GM19351 (cell line): ENCODE measurements at regions not wholly inside any gene's neighbourhood (a gene's known extent, or its start where the extent isn't known, plus 50 kb on each side); places are given as distances from the start of the nearest gene placed in this dataset.
"Not testable (repeated sequence)": the region's sequence is repeated elsewhere in the genome, so short reads cannot be mapped to it uniquely, and the experiment has no call there.

ENCODE experiments used
- ATAC-seq: cut with Tn5 transposase; IDR thresholded peaks from one replicate; pipeline ENCODE4 v1.9.1; 2021; ENCODE audit warnings: mild to moderate bottlenecking, moderate library complexity; ENCODE audit not compliant: unreplicated experiment

- no peak for ATAC-seq
Observed at GRCh38 chr18:75860166-75860565, 432.7 kb upstream of the SMIM21 start.

DNA sequence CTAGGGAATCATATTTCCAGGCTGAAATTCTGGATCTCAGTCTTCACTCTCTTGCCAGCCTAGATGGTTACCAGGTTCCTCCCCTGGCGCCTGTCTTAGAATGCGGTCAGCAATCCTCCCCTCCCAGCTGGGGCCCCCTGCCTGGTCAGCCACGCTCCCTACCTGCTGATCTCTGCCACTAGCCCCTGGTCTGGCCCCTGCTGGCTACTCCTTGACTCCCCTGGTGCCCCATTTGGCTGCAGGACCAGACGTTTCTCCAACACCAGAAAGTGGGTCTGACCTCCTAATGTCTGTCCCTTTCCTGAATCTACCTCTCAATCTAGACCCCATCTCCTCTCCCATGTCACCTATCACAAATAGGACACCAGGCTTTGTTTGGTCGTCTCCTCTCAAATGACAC, 432.0 kb upstream of the SMIM21 start:
- ATAC-seq, result no peak

DNA sequence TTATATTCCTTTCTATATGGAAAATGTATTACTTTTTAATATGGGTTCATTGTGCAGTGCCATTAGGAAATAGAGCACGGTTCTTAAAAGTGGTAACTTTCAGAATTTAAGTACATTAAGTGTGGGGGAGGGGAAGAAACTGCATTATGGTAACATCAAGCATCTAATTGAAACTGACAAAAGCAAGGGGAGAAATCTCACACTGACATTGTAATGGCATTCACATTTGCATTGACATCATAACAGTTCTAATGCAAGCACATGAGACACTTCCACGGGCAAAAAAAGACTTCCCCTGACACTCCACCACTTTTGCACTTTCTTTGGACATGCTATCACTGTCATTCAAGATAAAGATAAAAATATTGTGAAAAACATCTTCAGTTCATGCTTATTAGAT, 431.3 kb upstream of the SMIM21 start:
- ATAC-seq, result no peak

GRCh38 chr18:75857558-75857957, 430.1 kb upstream of the SMIM21 start:
- no peak for ATAC-seq

DNA sequence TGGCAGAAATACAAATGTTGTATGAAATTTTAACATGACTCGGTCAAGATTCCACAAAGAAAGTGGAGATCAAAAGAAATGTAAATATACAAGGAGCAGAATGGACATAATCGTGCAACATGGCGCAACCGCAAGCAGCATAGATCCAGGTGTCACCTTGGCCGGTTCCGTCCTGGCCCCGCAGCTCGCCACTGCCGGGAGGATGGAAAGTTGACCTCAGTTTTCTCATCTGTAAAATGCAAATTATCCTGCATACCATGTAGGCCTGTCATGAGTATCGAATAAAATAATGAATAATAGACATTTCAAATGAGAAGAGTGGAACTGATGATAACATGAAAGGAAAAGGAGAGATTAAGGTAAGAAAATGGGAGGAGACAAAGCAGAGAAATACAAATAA, 427.3 kb upstream of the SMIM21 start:
- no peak for ATAC-seq

GRCh38 chr18:75854174-75854573, 426.7 kb upstream of the SMIM21 start:
- no peak for ATAC-seq

DNA sequence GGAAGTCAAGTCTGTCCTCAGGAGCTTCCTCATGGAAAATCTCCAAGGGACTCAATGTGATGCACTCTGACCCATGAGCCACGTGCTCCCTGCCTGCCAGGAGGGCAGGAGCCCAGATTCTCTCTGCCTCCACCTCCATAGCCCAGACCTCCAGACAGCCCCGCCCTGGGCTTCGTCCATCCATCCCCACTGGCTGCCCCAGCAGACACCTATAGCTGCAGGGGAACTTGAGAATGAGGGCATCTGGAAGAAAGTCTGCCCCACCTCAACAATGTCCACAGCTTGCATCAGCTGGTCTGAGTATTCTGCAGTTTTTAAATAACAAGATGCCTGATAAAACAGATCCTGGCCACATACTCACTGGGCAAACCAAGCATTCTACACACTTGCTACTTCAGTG, 418.8 kb upstream of the SMIM21 start:
- ATAC-seq, result no peak

GRCh38 chr18:75845413-75845812, 417.9 kb upstream of the SMIM21 start:
- ATAC-seq, result no peak

- ATAC-seq, result no peak
Observed at GRCh38 chr18:75844146-75844545, 416.6 kb upstream of the SMIM21 start.

DNA sequence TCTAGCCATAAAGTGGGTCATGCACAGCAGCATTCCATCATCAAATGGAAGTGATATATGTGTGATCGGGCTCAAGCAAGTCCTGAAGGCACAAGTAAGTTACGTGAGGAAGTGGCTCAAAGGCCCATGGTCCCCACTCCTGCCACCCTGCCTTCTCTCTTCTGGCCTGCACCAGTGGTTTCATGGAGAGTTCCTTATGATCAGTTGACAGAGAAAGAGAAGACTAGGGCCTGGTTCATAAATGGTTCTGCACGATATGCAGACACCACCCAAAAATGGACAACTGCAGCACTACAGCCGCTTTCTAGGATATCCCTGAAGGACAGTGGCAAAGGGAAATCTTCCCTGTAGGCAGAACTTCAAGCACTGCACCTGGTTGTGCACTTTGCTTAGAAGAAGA, 412.6 kb upstream of the SMIM21 start:
- no peak for ATAC-seq

DNA sequence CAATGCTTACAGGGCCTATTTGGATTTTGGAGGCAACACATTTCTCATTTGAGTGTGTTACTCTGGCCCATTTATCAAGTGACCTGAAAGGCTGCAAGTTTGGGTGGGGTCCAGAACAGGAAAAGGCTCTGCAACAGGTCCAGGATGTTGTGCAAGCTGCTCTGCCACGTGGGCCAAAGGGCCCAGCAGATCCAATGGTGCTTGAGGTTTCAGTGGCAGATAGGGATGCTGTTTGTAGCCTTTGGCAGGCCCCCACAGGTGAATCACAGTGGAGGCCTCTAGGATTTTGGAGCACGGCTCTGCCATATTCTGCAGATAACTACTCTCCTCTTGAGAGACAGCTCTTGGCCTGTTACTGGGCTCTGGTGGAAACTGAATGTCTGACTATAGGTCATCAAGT, 412.2 kb upstream of the SMIM21 start:
- ATAC-seq, result not testable (repeated sequence)

DNA sequence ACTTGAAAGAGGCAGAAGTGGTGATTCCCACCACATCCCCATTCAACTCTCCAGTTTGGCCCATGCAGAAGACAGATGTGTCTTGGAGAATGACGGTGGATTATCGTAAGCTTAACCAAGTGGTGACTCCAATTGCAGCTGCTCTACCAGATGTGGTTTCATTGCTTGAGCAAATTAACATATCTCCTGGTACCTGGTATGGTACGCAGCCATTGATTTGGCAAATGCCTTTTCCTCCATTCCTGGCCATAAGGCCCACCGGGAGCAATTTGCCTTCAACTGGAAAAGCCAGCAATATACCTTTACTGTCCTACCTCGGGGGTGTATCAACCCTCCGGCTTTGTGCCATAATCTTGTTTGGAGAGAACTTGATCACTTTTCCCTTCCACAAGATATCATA, 411.5 kb upstream of the SMIM21 start:
- ATAC-seq, result no peak

DNA sequence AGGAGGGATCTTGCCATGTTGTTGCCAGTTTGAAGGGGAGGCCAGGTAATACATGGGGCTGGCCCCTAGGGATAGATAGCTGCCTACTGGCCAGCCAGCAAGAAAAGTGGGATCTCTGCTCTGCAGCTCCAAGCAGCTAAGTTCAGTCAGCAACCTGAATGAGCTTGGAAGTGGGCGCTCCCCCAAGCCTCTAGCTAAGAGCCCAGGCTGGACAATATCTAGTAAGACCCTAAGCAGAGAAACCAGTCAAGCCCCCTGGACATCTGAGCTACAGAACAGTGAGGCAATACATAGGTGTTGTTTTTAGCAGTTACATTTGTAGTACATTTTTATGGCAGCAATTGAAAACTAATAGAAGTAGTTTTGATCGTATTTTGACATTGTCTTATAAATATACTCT, 409.8 kb upstream of the SMIM21 start:
- ATAC-seq, result no peak

DNA sequence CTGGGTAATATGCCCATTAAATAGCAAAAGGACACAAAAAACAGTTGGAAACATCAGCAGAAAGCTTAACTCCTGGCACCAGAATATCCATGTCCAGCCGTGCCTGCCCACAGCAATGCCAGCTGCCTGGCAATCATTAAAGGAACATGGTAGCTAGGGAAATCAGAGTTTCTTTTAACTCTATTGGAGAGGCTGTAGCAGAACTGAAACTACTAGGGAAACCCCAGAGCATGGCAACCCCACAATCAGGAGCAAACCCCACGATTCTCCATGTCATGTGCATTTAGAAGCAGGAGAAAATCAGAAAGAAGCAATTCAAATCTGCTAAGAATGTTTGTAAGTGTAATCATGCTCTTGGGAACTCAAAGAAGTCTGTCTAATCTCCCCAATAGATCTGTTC, 409.0 kb upstream of the SMIM21 start:
- ATAC-seq, result no peak

GRCh38 chr18:75831960-75832359, 404.5 kb upstream of the SMIM21 start:
- ATAC-seq, result no peak

DNA sequence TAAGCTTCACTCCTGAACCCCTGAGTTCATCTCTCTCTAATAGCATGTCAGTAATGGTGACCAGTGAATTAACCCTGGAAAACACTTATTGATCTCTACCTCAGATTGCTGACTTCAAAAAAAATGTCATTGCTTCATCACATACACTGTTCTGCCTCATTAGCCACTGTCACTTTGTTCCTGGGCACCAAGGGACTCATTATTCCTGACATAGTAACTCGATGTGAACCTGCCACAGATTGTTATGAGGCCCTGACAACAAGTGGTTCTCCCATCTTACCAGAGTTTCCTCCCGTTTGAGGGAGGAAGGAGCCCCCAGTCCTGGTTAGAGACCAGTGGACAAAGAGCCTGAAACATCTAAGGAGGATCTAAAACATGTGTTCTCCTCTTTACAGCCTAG, 403.3 kb upstream of the SMIM21 start:
- no peak for ATAC-seq

- ATAC-seq, result no peak
Observed at GRCh38 chr18:75829091-75829490, 401.6 kb upstream of the SMIM21 start.

GRCh38 chr18:75828379-75828778, 400.9 kb upstream of the SMIM21 start:
- no peak for ATAC-seq

DNA sequence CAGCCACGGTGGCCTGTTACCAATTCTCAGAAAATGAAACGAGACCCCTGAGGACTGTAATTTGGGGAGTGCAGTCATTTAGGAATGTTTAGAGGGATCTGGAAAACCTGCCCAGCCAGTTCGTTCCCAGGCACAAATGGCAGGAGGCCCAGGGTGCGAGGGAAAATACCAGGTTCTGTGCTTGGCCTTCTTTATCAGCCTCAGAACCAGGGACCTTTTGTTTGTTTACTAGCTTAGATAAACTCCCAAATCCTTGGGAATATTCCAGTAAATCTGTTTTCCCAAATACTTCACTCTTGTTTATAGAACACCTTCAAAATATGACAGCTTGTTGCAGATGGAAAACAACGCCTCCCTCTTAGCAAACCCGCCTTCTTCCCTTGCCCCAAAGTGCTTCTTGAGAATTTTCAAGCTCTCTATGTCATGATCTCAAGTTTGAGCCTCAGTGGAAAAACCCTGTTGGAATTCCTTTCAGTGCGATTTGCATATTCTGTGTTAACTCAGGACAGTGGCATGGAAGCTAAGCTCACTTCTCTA, 400.3 kb upstream of the SMIM21 start:
- ATAC-seq, result no peak

DNA sequence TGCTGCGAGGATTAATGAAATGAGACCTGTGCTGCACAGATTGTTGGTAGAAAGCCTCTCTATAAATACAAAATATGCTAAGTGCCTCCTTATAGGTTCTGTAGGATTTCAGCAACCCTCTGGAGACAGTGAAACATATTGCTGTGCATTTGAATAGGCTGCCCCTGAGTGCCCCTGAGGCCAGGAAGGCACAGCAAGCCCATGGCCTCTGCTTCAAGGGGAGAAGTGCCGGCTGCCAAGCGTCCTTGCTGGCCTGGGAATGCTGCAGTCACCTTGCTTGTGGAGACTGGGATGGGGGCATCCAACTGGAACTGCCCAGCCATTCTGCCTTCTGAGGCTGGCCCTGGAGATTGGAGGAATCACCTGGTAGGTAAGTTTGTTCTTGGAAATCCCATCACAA, 397.2 kb upstream of the SMIM21 start:
- ATAC-seq, result no peak

DNA sequence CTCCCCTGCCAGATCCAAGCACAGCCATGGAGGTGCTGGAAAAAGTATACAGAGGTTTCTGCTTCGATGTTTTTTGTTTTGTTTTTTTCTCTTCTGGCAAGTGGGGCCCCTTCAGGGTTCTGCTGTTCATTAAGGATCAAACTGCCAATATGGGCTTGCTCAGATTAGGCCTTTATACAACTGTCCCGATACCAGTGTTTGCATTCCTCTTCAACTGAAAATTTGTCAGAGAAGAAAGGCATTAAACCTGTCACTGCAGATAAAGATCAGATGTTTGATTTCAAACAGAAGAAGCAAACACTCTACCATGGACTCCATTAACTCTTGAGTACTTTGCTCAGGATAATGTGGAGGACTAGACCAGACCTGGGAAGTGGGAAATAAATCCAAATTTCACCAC, 396.0 kb upstream of the SMIM21 start:
- no peak for ATAC-seq

- ATAC-seq, result no peak
Observed at GRCh38 chr18:75818383-75818782, 390.9 kb upstream of the SMIM21 start.

DNA sequence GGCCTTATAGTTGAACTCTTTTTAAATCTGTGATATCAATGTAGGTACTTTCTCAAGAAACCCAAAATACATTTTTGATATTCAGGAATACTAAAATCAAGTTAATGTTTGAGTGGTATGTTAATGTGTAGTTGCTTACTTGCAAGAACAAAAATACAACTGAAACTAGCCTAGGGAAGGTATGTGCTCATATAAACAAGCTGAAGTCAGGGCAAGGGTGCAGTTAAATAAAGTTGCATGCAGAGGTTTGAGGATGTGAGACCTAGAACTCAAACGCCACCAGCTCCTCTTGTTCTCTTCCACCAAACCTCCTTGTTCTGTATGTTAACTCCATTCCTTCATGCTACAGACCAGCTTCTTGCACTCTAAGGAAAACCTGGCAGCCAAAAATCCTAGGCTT, 388.3 kb upstream of the SMIM21 start:
- ATAC-seq, result no peak

DNA sequence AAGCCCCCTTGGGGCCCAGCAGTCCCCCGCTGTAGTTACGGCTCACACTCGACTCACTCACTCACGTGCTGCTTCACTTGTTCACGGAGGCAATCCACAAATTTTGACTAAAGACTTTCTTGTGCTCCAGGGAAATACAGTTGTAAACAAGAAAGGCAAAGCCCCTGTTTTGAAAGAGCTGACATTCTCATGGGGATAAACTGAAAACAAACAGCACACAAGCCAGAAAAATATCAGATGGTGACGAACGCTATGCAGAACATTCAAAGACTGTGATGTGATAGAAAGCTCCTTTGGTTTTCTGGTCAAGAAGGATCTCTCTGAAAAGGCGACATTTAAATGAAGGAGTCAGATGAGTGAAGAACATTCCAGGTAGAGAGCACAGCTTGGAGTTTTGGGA, 385.3 kb upstream of the SMIM21 start:
- no peak for ATAC-seq
